H4 (cell line): ENCODE measurements at regions not wholly inside any gene's neighbourhood (a gene's known extent, or its start where the extent isn't known, plus 50 kb on each side); places are given as distances from the start of the nearest gene placed in this dataset.

Experiments used
- DNase-seq: peaks from one replicate; pipeline ENCODE4 v3.0.0-alpha.2; 2015; ENCODE audit warnings: low spot score

DNA sequence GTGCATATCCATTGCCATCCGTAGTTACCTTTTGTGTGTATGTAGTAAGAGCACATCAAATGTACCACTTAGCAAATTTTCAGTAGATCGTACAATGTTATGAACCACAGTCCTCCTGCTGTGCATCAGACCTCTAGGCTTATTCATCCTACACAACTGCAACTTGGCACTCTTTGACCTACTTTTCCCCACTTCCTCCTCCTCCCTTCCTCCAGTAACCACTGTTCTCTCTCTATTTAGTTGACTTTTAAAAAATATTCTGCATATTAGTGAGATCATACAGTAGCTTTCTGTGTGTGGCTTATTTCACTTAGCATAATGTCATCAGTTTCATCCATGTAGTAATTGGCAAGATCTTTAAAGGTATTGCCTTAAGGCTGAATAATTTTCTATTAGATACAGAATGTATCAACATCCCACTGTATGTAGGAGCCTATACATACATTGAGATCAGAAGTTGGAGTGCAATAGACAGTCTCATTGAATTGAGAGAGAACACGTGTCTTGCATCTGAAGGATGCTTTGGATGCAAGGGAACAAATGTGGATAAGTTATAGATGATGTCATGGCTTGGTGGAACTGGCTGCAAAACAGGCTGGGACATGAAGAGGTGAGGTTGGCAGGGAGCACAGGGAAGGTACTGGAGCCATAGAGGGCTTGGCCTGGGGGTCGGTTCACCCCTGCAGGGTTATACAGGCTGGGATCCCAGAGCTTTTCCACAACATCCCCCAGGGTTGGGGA lies 83.0 kb upstream of the FAM180A start:
- DNase-seq: no peak

DNA sequence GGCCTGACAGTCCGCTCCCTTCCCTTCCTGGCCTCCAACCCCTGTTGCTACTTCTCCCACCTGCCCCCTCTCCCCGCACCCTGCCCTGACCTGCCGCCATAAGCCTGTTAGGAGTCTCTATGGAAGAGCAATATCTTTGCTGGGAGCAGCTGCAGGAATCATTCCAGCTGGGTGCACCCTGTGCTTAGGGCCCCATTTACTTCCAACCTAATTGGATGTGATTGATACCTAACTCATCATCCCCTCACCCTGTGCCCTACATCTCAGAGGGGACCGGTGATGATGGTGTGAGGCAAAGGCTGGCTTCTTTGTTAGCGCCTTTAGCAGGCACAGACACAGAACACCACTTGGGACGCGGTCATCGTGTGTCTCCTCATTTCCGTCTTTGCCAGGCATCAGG lies 80.0 kb upstream of the FAM180A start:
- no peak for DNase-seq

DNA sequence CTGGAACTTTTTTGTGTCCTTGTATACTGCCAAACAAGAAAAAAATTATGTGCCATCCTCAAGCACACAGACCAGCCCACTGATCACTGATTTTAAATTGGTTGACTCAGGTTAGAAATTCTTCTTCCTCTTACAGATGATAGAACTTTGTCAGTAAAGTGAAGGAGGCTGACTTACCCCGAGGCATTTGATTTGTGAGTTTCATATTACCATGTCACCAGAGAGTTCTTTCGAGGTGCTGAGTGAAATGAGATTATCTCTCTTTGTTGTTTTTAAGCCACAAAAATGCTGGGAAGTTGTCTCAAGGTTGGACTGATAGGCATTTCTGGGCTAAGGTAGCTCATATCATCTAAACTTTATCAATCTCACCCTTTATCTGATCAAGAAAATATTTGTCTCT lies 78.8 kb upstream of the FAM180A start:
- no peak for DNase-seq

DNA sequence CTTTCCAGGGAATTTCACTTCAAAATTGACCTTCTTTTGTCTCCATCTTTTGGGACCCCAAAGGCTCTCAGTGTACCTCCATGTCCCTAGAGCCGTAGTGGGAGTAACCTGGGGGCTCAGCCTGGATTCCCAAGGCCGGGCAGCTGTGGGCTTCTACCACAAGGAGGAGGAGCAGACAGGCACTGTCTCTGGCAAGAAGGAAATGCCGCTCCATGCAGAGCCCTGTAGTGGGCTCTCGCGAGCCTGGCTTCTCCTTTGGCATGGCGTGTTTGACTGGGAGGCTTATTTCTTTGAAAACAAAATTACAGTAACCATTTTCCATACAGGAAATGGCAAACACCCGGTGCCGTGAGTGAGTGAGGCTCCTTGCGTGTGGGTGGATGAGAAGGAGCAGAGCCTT lies 76.8 kb upstream of the FAM180A start:
- no peak for DNase-seq

GRCh38 chr7:135822376-135822775 lies 73.8 kb upstream of the FAM180A start:
- no peak for DNase-seq

DNA sequence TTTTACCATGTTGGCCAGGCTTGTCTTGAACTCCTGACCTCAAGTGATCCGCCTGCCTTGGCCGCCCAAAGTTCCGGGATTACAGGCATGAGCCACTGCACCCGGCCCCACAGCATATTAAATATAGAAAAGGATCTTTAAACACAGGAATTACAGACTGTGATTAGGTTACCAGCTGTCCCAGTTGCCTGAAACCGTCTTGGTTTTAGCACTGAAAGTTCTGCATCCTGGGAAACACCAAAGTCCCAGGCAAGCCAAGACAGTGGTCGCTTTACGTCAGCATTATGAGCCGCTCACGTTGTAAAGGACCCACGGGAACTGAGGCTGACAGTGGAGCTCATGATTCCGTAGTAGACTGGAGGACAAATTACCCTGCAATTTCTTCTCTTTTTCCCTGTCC lies 69.0 kb upstream of the FAM180A start:
- no peak for DNase-seq

DNA sequence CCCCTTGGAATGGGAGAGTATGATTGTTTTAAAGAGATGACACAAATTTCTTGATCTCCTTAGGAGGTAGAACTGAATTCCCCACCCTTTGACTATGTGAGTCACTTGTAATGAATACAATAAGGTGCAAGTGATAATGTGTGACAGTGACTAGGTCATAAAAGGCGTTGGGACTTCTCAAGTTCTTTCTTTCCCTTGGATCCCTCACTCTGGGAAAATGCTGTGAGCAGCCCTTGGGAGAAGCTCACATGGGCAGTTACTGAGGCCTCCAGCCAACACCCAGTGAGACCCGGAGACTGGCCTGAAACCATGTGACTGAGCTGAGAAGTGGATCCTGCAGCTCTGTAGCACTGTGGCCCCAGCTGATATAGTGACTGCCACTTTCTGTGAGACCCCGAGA lies 66.4 kb upstream of the FAM180A start:
- no peak for DNase-seq

GRCh38 chr7:135812148-135812547 lies 63.5 kb upstream of the FAM180A start:
- DNase-seq: no peak

- peak; percentile 72 for DNase-seq
These were observed 62.9 kb upstream of the FAM180A start for GRCh38 chr7:135811506-135811905.

DNA sequence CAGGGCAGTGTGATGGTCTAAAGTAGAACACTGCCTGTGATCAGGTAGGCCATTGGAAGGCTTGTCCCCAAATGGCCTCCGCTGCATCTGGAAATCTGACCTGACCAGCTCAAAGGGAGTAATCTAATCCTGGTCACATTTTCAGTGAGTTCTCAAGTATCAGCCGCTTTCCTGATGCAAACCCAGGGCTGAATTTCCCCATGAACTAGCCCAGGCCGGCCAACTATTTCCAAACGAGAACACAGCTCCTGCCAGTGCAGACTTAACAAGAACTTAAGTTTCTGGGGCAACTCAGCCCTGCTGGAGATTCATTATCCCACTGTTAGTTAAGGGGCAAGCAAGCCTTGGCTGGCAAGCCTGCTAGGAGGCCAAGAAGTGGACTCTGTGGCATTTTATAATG lies 59.6 kb upstream of the FAM180A start:
- no peak for DNase-seq

GRCh38 chr7:135803143-135803542 lies 54.5 kb upstream of the FAM180A start:
- DNase-seq: no peak

DNA sequence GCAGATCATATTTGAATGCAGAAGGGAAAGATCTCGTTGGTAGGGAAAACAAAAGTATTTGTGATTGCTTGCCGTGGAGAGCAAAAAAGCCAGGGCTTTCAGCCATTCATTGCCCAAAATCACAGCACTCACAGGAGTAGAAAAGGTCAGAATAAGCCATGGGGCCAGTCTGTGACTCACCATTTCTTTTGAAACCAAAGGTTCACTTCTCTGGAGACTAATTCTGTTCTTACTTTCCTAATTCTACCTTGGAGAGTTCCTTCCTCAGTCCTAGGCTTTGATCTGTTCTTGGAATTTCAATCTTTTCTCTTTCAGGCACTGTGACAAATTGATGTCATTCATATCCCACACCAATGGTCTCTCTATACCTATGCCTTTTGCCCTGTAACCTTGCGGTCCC lies 54.1 kb upstream of the FAM180A start:
- DNase-seq: no peak

DNA sequence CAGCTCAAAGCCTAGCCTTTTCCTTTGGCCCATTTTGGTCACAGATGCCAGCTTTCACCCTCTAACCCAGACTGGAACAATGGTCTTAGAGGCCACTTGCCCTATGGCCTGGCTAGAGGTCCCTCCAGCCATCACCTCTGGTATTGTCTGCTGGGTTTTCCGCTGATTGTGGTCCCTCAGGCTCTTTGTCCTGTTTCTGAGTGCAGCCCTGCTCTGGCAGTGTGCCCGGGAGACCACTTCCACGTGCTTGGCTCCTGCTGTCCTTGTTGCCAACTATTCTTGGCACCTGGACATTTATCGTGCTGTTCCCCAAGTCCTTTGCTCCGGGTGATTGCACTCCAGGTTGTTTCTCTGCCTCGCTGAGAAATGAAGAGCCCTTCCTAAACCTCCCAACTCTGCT lies 53.3 kb upstream of the FAM180A start:
- no peak for DNase-seq

GRCh38 chr7:135801045-135801693 lies 52.6 kb upstream of the FAM180A start:
- DNase-seq: peak; percentile 69

GRCh38 chr7:135800560-135800959 lies 51.9 kb upstream of the FAM180A start:
- no peak for DNase-seq

GRCh38 chr7:135799881-135800280 lies 51.3 kb upstream of the FAM180A start:
- no peak for DNase-seq
